Spleen (tissue), 7 donors: ENCODE measurements at regions not wholly inside any gene's neighbourhood (a gene's known extent, or its start where the extent isn't known, plus 50 kb on each side); places are given as distances from the start of the nearest gene placed in this dataset.

ENCODE experiments used
- POLR2A ChIP-seq, 3 donors: fragments of 450-650 bp; IDR thresholded peaks; one replicate each; pipeline ENCODE4 v1.5.1; 2017; ENCODE audit warnings: antibody characterized with exemption in 3 of 3, mild to moderate bottlenecking in 1 of 3
- POLR2AphosphoS5 ChIP-seq, 3 donors: sonication (generic); formaldehyde crosslinking; IDR thresholded peaks; one replicate each; pipeline ENCODE4 v1.5.1; 2017; ENCODE audit warnings: antibody characterized with exemption in 3 of 3
- TF ChIP-seq, protein P1 (sequence below), 11 experiments: fragments of 200-600 bp in 7 of 11; fragments of 450-650 bp in 4 of 11; sonication (generic) in 4 of 11; IDR thresholded peaks in 8 of 11; conservative IDR thresholded peaks in 3 of 11; 1 replicate in 7 of 11; 2 replicates in 4 of 11; pipeline versions ENCODE4 v1.4.0 to v1.8.0; 2016 to 2021; ENCODE audit warnings: antibody characterized with exemption in 11 of 11, inconsistent platforms in 4 of 11, mild to moderate bottlenecking in 1 of 11
- donor health status: DM: no; HTN: no; CAD: no; lungs with moderate emphysema.
- donor health status: DM: no; HTN: no; CAD: no.
- donor health status: DM: no; HTN: no; CAD: no.

DNA sequence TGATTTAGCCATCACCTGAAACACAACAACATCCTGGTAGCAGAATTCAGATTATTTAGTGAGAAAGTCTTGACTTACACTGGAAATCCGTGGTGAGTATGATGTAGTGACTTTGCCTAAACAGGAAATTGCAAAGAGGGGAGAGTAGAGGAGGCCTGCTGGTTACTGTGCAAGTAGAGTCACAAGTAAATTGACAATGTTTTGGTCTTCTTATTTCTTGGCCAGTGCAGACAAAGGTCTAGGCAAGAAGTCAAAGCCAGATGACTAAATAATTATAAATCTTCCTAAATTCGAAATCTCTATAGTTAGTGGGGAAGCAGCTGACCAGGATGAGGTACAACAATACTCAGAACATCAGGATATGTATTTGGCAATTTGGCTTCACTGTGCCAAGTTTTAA is 159.5 kb upstream of the KCTD3 start:
- TF ChIP-seq POLR2A (IDR thresholded peaks at IDR 0.05): no peak
- TF ChIP-seq POLR2AphosphoS5 (IDR thresholded peaks at IDR 0.05): no peak
- TF ChIP-seq, protein P1, sequence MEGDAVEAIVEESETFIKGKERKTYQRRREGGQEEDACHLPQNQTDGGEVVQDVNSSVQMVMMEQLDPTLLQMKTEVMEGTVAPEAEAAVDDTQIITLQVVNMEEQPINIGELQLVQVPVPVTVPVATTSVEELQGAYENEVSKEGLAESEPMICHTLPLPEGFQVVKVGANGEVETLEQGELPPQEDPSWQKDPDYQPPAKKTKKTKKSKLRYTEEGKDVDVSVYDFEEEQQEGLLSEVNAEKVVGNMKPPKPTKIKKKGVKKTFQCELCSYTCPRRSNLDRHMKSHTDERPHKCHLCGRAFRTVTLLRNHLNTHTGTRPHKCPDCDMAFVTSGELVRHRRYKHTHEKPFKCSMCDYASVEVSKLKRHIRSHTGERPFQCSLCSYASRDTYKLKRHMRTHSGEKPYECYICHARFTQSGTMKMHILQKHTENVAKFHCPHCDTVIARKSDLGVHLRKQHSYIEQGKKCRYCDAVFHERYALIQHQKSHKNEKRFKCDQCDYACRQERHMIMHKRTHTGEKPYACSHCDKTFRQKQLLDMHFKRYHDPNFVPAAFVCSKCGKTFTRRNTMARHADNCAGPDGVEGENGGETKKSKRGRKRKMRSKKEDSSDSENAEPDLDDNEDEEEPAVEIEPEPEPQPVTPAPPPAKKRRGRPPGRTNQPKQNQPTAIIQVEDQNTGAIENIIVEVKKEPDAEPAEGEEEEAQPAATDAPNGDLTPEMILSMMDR (IDR thresholded peaks at IDR 0.05 in 8 of 11, conservative IDR thresholded peaks at IDR 0.05 in 3 of 11): no peak
